Smooth muscle cell (in vitro differentiated cells): ENCODE measurements at regions not wholly inside any gene's neighbourhood (a gene's known extent, or its start where the extent isn't known, plus 50 kb on each side); places are given as distances from the start of the nearest gene placed in this dataset.

ENCODE experiments used
- DNase-seq: peaks from one replicate; lab custom pipeline; 2025; ENCODE audit not compliant: unreplicated experiment; lab: John Stamatoyannopoulos, UW
- H2AFZ ChIP-seq: fragments of 200-600 bp; sonication (generic); 2 replicates; pipeline ENCODE4 v1.6.0; 2016; ENCODE audit warnings: antibody characterized with exemption, low read depth, mild to moderate bottlenecking
- H3F3A ChIP-seq: fragments of 200-600 bp; sonication (generic); 2 replicates; pipeline ENCODE4 v1.6.0; 2017; ENCODE audit warnings: antibody characterized with exemption, low read depth
- H3K27ac ChIP-seq: fragments of 200-600 bp; sonication (generic); 2 replicates; pipeline ENCODE4 v1.5.1; 2016; ENCODE audit warnings: low read depth, mild to moderate bottlenecking
- H3K27me3 ChIP-seq: fragments of 200-600 bp; sonication (generic); 2 replicates; pipeline ENCODE4 v1.6.1; 2016; ENCODE audit warnings: low read depth, mild to moderate bottlenecking
- H3K36me3 ChIP-seq: fragments of 200-600 bp; sonication (generic); 2 replicates; pipeline ENCODE4 v1.5.1; 2016; ENCODE audit warnings: low read depth
- H3K4me1 ChIP-seq: fragments of 200-600 bp; sonication (generic); 2 replicates; pipeline ENCODE4 v1.5.1; 2016; ENCODE audit warnings: low read depth
- H3K4me2 ChIP-seq: fragments of 200-600 bp; sonication (generic); 2 replicates; pipeline ENCODE4 v1.6.0; 2016; ENCODE audit warnings: mild to moderate bottlenecking
- H3K4me3 ChIP-seq: fragments of 200-600 bp; sonication (generic); 2 replicates; pipeline ENCODE4 v1.5.1; 2016; ENCODE audit warnings: mild to moderate bottlenecking
- H3K79me2 ChIP-seq: fragments of 200-600 bp; sonication (generic); 2 replicates; pipeline ENCODE4 v1.6.0; 2016; ENCODE audit warnings: low read depth, mild to moderate bottlenecking
- H3K9ac ChIP-seq: fragments of 200-600 bp; sonication (generic); 2 replicates; pipeline ENCODE4 v1.6.0; 2016; ENCODE audit warnings: low read depth
- H3K9me3 ChIP-seq: fragments of 200-600 bp; sonication (generic); replicated peaks from 2 replicates; pipeline ENCODE4 v1.5.1; 2016; ENCODE audit warnings: low read depth
- H4K20me1 ChIP-seq: fragments of 200-600 bp; sonication (generic); 2 replicates; pipeline ENCODE4 v1.6.0; 2016; ENCODE audit warnings: low read depth
- CTCF ChIP-seq: fragments of 200-600 bp; sonication (generic); IDR thresholded peaks from 2 replicates; pipeline ENCODE4 v1.5.1; 2017; ENCODE audit warnings: borderline replicate concordance, mild to moderate bottlenecking, antibody characterized with exemption; ENCODE audit not compliant: insufficient read depth, poor library complexity, severe bottlenecking
- whole genome bisulfite sequencing: methylation state at CpG from one replicate; pipeline ENCODE4 v1.1.7; 2016; ENCODE audit warnings: low lambda C conversion rate; 5-methylcytosine and 5-hydroxymethylcytosine counted together

GRCh38 chr4:72791054-72791453, 222.0 kb upstream of the ADAMTS3 start:
- no peak overlapping the region for H3K9ac ChIP-seq
- H3K9me3 ChIP-seq, result no peaks in the 10 kb centered on the region
- no peak for DNase-seq
- no peaks in the 10 kb centered on the region for H3F3A ChIP-seq
- H3K4me3 ChIP-seq, result no peak overlapping the region
- H2AFZ ChIP-seq, result no peak overlapping the region
- no peaks in the 10 kb centered on the region for H3K36me3 ChIP-seq
- H4K20me1 ChIP-seq, result no peaks in the 10 kb centered on the region
- 76% methylated on average over 2 of the region's 2 CpGs for WGBS
- no peaks in the 10 kb centered on the region for H3K4me1 ChIP-seq
- no peak overlapping the region for H3K4me2 ChIP-seq
- TF ChIP-seq CTCF, result no peak
- no peaks in the 10 kb centered on the region for H3K27me3 ChIP-seq
- no peak overlapping the region for H3K27ac ChIP-seq
- no peaks in the 10 kb centered on the region for H3K79me2 ChIP-seq

GRCh38 chr4:72786401-72786990, 217.5 kb upstream of the ADAMTS3 start:
- no peaks in the 10 kb centered on the region for H3K4me1 ChIP-seq
- no peak overlapping the region for H3K27ac ChIP-seq
- WGBS, result 46% methylated on average over 6 of the region's 6 CpGs
- no peaks in the 10 kb centered on the region for H3F3A ChIP-seq
- no peaks in the 10 kb centered on the region for H3K27me3 ChIP-seq
- H4K20me1 ChIP-seq, result no peaks in the 10 kb centered on the region
- no peak for DNase-seq
- H3K4me2 ChIP-seq, result peak overlapping the region; percentile 54
- no peak for TF ChIP-seq CTCF
- H3K36me3 ChIP-seq, result no peaks in the 10 kb centered on the region
- H3K9ac ChIP-seq, result no peak overlapping the region
- no peaks in the 10 kb centered on the region for H3K9me3 ChIP-seq
- H3K4me3 ChIP-seq, result no peak overlapping the region
- peak overlapping the region; percentile 48 for H2AFZ ChIP-seq
- no peaks in the 10 kb centered on the region for H3K79me2 ChIP-seq

GRCh38 chr4:72779241-72779640, 210.2 kb upstream of the ADAMTS3 start:
- Histone ChIP-seq H3K9ac (no peak overlapping the region), H3K4me1 (no peaks in the 10 kb centered on the region), H3K9me3 (no peaks in the 10 kb centered on the region), H2AFZ (no peak overlapping the region), H4K20me1 (no peaks in the 10 kb centered on the region), H3K36me3 (no peaks in the 10 kb centered on the region), H3K27me3 (no peaks in the 10 kb centered on the region), H3K4me3 (no peak overlapping the region), H3K79me2 (no peaks in the 10 kb centered on the region), H3K4me2 (no peak overlapping the region), H3F3A (no peaks in the 10 kb centered on the region), H3K27ac (no peak overlapping the region)
- no peak for TF ChIP-seq CTCF
- no peak for DNase-seq
- 46% methylated on average over 4 of the region's 4 CpGs for WGBS

GRCh38 chr4:72777436-72777835, 208.4 kb upstream of the ADAMTS3 start:
- no peak for DNase-seq
- H3K36me3 ChIP-seq, result no peaks in the 10 kb centered on the region
- H3K79me2 ChIP-seq, result no peaks in the 10 kb centered on the region
- H2AFZ ChIP-seq, result no peak overlapping the region
- H3K27me3 ChIP-seq, result no peaks in the 10 kb centered on the region
- H3K4me3 ChIP-seq, result no peak overlapping the region
- 80% methylated on average over 6 of the region's 6 CpGs for WGBS
- no peaks in the 10 kb centered on the region for H3K4me1 ChIP-seq
- H3K27ac ChIP-seq, result no peak overlapping the region
- TF ChIP-seq CTCF, result no peak
- H3F3A ChIP-seq, result no peaks in the 10 kb centered on the region
- H4K20me1 ChIP-seq, result no peaks in the 10 kb centered on the region
- no peaks in the 10 kb centered on the region for H3K9me3 ChIP-seq
- H3K4me2 ChIP-seq, result no peak overlapping the region
- H3K9ac ChIP-seq, result no peak overlapping the region
